ENCODE measurements at regions not wholly inside any gene's neighbourhood (a gene's known extent, or its start where the extent isn't known, plus 50 kb on each side); places are given as distances from the start of the nearest gene placed in this dataset.

DNA sequence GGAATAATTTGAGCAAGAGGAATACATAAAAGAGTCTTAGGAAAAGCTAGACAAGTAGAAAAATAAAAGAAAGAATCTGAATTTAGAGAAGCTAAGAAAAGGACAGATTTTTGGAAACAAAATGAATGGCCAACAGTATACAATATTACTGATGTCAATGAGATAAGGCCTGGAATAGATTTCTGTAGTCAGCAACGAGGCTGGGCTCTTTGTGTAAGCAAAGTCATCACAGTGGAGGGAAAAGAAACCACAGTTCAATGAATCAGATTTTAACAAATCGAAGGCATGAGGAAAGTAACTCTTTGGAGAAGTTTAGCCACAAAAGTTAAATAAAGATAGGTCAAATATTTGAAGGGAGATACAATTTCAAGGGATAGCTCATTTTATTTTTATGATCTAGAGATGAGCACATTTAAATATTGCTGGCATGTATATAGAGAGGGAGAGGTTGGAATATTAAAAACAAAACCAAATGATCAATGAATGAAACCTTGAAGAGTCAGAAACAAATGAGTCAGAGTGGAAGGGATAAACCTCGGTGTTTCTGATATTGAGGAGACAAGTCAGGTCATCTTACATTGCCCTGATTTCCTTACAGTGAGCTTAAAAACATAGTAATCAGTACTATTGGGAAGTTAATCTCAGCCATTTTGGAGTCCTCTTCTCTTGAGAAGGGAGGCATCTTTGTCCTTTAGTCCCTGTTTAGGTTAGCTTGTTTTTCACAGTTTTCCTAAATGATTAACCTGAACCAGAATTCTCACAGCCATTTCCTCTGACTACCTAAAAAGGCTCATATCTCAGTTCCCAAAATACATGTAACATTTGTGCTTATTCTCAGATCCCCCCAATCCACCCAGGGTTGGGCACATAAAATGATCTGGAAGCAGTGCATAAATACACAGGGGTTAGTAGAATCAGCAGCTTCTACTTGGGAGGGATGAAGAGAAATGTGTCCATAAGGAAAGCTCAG lies 620.0 kb upstream of the B3GALT2 start:
- Histone ChIP-seq H3K9ac (ENCODE audit: low read length) (no peak overlapping the region), H3K27me3 (ENCODE audit: control insufficient read depth in 1 of 2, insufficient read depth in 2 of 2, low read length in 2 of 2) (no peaks in the 10 kb centered on the region), H3K4me1 (ENCODE audit: insufficient read depth, low read length) (no peaks in the 10 kb centered on the region), H3K4me3 (ENCODE audit: low read depth in 1 of 2, low read length in 2 of 2) (no peak overlapping the region), H3K9me3 (ENCODE audit: low read length) (no peaks in the 10 kb centered on the region), H3K36me3 (ENCODE audit: insufficient read depth, low read length) (no peaks in the 10 kb centered on the region), H3K27ac (ENCODE audit: low read depth, low read length) (no peak overlapping the region)

DNA sequence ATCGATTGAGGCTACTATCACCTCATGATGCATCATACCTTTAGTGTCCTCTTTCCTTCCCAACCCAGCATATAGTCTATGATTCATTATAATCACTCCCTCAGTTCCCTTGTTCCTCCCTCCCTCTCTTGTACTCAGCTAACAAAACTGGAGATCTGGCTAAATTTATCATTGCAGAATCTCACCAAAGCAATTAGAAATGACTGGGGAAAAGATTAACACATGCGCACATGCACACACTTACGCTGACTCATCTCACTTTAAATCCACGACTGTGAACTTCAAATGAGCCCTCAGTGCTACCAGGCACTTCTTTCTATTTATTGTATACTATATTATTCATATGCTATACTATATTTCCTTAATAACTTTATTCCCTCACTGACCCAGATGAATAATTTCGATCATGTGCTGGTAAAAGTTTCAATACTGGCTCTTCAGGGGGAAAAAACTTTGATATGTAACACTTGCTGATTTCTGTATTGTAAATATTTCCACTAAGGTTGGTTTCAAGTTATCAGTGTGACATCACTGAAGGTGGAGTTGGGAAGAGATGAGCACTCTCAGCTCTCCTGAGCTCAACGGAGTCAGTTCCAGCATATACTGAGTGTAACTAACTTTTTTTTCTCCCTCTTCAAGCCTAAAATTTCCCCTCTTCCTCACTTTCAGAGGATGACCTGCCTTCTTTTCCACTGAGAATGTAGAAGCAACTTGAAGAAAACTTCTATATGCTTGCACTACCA lies 613.7 kb upstream of the B3GALT2 start:
- Histone ChIP-seq H3K9me3 (ENCODE audit: low read length) (no peaks in the 10 kb centered on the region), H3K4me3 (ENCODE audit: low read depth in 1 of 2, low read length in 2 of 2) (no peak overlapping the region), H3K4me1 (ENCODE audit: insufficient read depth, low read length) (no peaks in the 10 kb centered on the region), H3K36me3 (ENCODE audit: insufficient read depth, low read length) (no peaks in the 10 kb centered on the region), H3K9ac (ENCODE audit: low read length) (no peak overlapping the region), H3K27me3 (ENCODE audit: control insufficient read depth in 1 of 2, insufficient read depth in 2 of 2, low read length in 2 of 2) (no peaks in the 10 kb centered on the region), H3K27ac (ENCODE audit: low read depth, low read length) (no peak overlapping the region)

DNA sequence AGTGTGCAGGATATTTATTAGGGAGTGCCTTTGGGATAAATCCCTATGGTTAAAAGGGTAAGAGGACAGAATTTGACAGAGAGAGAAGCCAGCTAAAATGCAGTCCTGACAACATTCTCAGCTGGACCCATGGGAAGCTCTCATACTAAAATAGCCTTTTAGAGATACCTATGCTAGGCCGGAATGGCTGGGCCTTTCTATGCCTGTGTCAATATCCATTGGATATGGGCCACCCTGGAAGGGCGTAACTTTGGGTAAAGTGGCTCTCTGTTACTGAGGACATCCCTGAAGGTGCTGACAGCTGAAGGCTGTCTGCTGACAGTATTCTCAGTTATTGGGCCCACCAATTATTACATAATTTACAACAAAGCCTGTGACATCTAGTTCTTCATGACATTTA lies 613.0 kb upstream of the B3GALT2 start:
- no peak overlapping the region for H3K27ac ChIP-seq (ENCODE audit: low read depth, low read length)
- no peaks in the 10 kb centered on the region for H3K9me3 ChIP-seq (ENCODE audit: low read length)
- H3K4me3 ChIP-seq (ENCODE audit: low read depth in 1 of 2, low read length in 2 of 2), result no peak overlapping the region
- no peak overlapping the region for H3K9ac ChIP-seq (ENCODE audit: low read length)
- no peaks in the 10 kb centered on the region for H3K4me1 ChIP-seq (ENCODE audit: insufficient read depth, low read length)
- no peaks in the 10 kb centered on the region for H3K36me3 ChIP-seq (ENCODE audit: insufficient read depth, low read length)
- no peaks in the 10 kb centered on the region for H3K27me3 ChIP-seq (ENCODE audit: control insufficient read depth in 1 of 2, insufficient read depth in 2 of 2, low read length in 2 of 2)

DNA sequence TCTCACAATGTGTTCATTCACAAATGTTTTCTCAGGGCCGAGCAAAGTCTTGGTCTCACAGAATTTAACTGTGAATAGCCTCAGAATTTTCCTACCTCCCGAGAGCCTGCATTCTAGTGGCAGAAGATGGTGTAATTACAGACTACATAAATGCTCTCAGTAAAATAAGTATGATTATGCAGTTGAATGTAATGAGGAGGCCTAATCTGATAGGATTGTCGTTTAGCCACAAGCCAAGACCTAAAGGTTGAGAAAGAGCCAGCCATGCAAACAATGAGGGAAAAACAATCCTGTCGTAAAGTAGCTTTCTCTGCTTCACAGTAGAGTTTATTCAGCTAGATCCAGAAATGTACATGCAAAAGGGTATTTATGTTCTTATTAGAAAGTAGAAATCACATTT lies 607.8 kb upstream of the B3GALT2 start:
- no peak overlapping the region for H3K4me3 ChIP-seq (ENCODE audit: low read depth in 1 of 2, low read length in 2 of 2)
- no peaks in the 10 kb centered on the region for H3K4me1 ChIP-seq (ENCODE audit: insufficient read depth, low read length)
- H3K36me3 ChIP-seq (ENCODE audit: insufficient read depth, low read length), result no peaks in the 10 kb centered on the region
- H3K9me3 ChIP-seq (ENCODE audit: low read length), result no peaks in the 10 kb centered on the region
- H3K27ac ChIP-seq (ENCODE audit: low read depth, low read length), result no peak overlapping the region
- H3K27me3 ChIP-seq (ENCODE audit: control insufficient read depth in 1 of 2, insufficient read depth in 2 of 2, low read length in 2 of 2), result no peaks in the 10 kb centered on the region
- H3K9ac ChIP-seq (ENCODE audit: low read length), result no peak overlapping the region

- H3K4me3 ChIP-seq (ENCODE audit: low read depth in 1 of 2, low read length in 2 of 2), result no peak overlapping the region
- no peak overlapping the region for H3K27ac ChIP-seq (ENCODE audit: low read depth, low read length)
- H3K27me3 ChIP-seq (ENCODE audit: control insufficient read depth in 1 of 2, insufficient read depth in 2 of 2, low read length in 2 of 2), result no peaks in the 10 kb centered on the region
- H3K9me3 ChIP-seq (ENCODE audit: low read length), result no peaks in the 10 kb centered on the region
- no peak overlapping the region for H3K9ac ChIP-seq (ENCODE audit: low read length)
- H3K36me3 ChIP-seq (ENCODE audit: insufficient read depth, low read length), result no peaks in the 10 kb centered on the region
- H3K4me1 ChIP-seq (ENCODE audit: insufficient read depth, low read length), result no peaks in the 10 kb centered on the region
Measured at GRCh38 chr1:193791746-193792145, 605.3 kb upstream of the B3GALT2 start.

DNA sequence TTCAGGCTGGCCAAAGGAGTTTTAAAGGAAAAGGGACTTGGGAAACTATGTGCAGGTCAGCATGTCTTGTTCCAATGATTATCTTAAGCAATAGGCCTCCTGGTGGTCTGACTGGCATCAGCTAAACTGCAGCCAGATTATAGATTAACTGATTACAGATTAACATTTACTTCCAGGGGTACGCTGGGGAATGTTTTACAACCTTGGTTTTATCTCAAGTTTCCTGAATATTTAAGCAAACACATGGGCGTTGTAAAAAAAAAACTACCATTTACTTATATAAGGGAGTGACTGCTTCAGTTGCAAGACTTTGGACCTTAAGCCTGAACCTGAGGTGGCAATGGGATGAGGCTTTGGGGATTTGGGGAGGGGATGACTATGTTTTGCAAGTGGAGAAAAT lies 600.6 kb upstream of the B3GALT2 start:
- H3K27me3 ChIP-seq (ENCODE audit: control insufficient read depth in 1 of 2, insufficient read depth in 2 of 2, low read length in 2 of 2), result no peaks in the 10 kb centered on the region
- H3K4me1 ChIP-seq (ENCODE audit: insufficient read depth, low read length), result peaks cover 4% of the 10 kb centered on the region
- H3K4me3 ChIP-seq (ENCODE audit: low read depth in 1 of 2, low read length in 2 of 2), result no peak overlapping the region
- H3K9ac ChIP-seq (ENCODE audit: low read length), result no peak overlapping the region
- no peaks in the 10 kb centered on the region for H3K9me3 ChIP-seq (ENCODE audit: low read length)
- H3K27ac ChIP-seq (ENCODE audit: low read depth, low read length), result no peak overlapping the region
- H3K36me3 ChIP-seq (ENCODE audit: insufficient read depth, low read length), result no peaks in the 10 kb centered on the region

- Histone ChIP-seq H3K36me3 (ENCODE audit: insufficient read depth, low read length) (no peaks in the 10 kb centered on the region), H3K4me1 (ENCODE audit: insufficient read depth, low read length) (peaks cover 4% of the 10 kb centered on the region), H3K9me3 (ENCODE audit: low read length) (no peaks in the 10 kb centered on the region), H3K27me3 (ENCODE audit: control insufficient read depth in 1 of 2, insufficient read depth in 2 of 2, low read length in 2 of 2) (no peaks in the 10 kb centered on the region), H3K4me3 (ENCODE audit: low read depth in 1 of 2, low read length in 2 of 2) (no peak overlapping the region), H3K27ac (ENCODE audit: low read depth, low read length) (no peak overlapping the region), H3K9ac (ENCODE audit: low read length) (no peak overlapping the region)
Measured at GRCh38 chr1:193785850-193786420, 599.5 kb upstream of the B3GALT2 start.

DNA sequence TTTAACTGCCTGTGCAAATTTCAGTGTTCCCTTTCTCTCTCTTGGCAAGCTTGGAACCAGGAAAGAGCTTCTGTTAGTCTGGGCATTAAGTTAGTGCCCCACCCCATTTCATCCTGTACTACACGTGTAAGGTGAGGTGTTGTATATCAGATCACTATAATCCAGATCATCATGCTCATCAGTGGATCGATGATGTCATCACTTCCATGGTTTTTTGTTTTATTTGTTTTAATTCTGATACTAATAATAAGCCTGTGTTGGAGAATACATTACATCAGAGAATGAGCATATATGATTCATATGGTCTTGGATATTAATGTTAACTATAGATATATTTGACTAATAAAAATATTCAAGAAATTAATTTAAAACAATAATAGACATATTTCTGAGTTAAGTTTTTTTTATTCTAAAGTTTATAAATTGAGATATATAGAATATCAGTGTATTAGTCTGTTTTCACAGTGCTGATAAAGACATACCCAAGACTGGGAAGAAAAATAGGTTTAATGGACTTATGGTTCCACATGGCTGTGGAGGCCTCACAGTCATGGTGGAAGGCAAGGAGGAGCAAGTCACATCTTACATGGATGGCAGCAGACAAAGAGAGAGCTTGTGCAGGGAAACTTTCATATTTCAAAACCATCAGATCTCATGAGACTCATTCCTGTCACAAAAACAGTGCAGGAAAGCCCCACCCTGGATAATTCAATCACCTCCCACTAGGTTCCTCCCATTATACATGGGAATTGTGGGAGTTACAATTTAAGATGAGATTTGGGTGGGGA lies 588.3 kb upstream of the B3GALT2 start:
- Histone ChIP-seq H3K9ac (ENCODE audit: low read length) (no peak overlapping the region), H3K36me3 (ENCODE audit: insufficient read depth, low read length) (no peaks in the 10 kb centered on the region), H3K9me3 (ENCODE audit: low read length) (no peaks in the 10 kb centered on the region), H3K4me3 (ENCODE audit: low read depth in 1 of 2, low read length in 2 of 2) (no peak overlapping the region), H3K27ac (ENCODE audit: low read depth, low read length) (no peak overlapping the region), H3K27me3 (ENCODE audit: control insufficient read depth in 1 of 2, insufficient read depth in 2 of 2, low read length in 2 of 2) (no peaks in the 10 kb centered on the region), H3K4me1 (ENCODE audit: insufficient read depth, low read length) (no peaks in the 10 kb centered on the region)

DNA sequence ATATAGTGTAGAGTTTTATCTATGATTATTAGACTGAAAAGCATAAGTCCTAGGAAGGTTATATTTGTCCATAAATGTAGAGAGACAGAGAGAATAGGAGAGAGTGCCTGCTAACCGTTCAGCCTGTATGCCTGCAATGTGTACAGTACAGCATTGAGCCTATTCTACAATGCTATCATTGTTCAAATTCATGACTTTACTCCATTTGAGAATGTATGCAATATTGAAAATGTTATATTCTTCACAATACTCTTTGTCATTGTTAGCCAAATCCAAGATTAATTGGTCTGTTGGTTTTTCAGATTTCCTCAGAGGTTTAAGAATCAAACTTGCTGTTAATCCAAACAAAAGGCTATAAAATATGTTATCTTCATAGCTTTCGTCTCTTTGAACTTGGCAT lies 585.2 kb upstream of the B3GALT2 start:
- Histone ChIP-seq H3K36me3 (ENCODE audit: insufficient read depth, low read length) (no peaks in the 10 kb centered on the region), H3K4me1 (ENCODE audit: insufficient read depth, low read length) (no peaks in the 10 kb centered on the region), H3K27me3 (ENCODE audit: control insufficient read depth in 1 of 2, insufficient read depth in 2 of 2, low read length in 2 of 2) (no peaks in the 10 kb centered on the region), H3K9me3 (ENCODE audit: low read length) (no peaks in the 10 kb centered on the region), H3K4me3 (ENCODE audit: low read depth in 1 of 2, low read length in 2 of 2) (no peak overlapping the region), H3K9ac (ENCODE audit: low read length) (no peak overlapping the region), H3K27ac (ENCODE audit: low read depth, low read length) (no peak overlapping the region)

DNA sequence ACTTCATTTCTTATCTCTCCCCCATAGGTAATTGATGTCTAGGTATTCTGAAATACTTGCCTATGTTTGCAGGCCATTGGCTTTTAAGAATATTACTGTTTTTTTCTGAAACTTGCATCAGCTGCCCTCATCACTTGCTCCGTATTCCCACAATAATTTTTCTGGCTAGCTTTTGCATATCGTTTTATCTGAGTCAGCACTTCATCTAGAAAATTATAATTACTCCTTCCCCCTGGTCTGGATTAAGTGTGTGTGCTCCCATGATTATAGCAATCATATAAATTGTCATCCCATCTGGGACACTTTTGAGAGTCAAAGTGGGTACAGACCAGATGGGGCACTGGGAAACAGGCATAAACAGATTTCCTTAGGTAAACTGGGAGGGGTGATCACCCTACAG lies 583.2 kb upstream of the B3GALT2 start:
- Histone ChIP-seq H3K4me3 (ENCODE audit: low read depth in 1 of 2, low read length in 2 of 2) (no peak overlapping the region), H3K9ac (ENCODE audit: low read length) (no peak overlapping the region), H3K36me3 (ENCODE audit: insufficient read depth, low read length) (no peaks in the 10 kb centered on the region), H3K9me3 (ENCODE audit: low read length) (no peaks in the 10 kb centered on the region), H3K27ac (ENCODE audit: low read depth, low read length) (no peak overlapping the region), H3K27me3 (ENCODE audit: control insufficient read depth in 1 of 2, insufficient read depth in 2 of 2, low read length in 2 of 2) (no peaks in the 10 kb centered on the region), H3K4me1 (ENCODE audit: insufficient read depth, low read length) (no peaks in the 10 kb centered on the region)

GRCh38 chr1:193767886-193768285 lies 581.5 kb upstream of the B3GALT2 start:
- Histone ChIP-seq H3K27me3 (ENCODE audit: control insufficient read depth in 1 of 2, insufficient read depth in 2 of 2, low read length in 2 of 2) (no peaks in the 10 kb centered on the region), H3K4me3 (ENCODE audit: low read depth in 1 of 2, low read length in 2 of 2) (no peak overlapping the region), H3K27ac (ENCODE audit: low read depth, low read length) (no peak overlapping the region), H3K9ac (ENCODE audit: low read length) (no peak overlapping the region), H3K36me3 (ENCODE audit: insufficient read depth, low read length) (no peaks in the 10 kb centered on the region), H3K4me1 (ENCODE audit: insufficient read depth, low read length) (no peaks in the 10 kb centered on the region), H3K9me3 (ENCODE audit: low read length) (no peaks in the 10 kb centered on the region)

All from muscle layer of colon (tissue), 2 donors.